RPMI8226 (cell line): ENCODE measurements at regions not wholly inside any gene's neighbourhood (a gene's known extent, or its start where the extent isn't known, plus 50 kb on each side); places are given as distances from the start of the nearest gene placed in this dataset.
"Not testable (repeated sequence)": the region's sequence is repeated elsewhere in the genome, so short reads cannot be mapped to it uniquely, and the experiment has no call there.

ENCODE experiments used
- DNase-seq: peaks from one replicate; pipeline ENCODE4 v3.0.0-alpha.2; 2015

DNA sequence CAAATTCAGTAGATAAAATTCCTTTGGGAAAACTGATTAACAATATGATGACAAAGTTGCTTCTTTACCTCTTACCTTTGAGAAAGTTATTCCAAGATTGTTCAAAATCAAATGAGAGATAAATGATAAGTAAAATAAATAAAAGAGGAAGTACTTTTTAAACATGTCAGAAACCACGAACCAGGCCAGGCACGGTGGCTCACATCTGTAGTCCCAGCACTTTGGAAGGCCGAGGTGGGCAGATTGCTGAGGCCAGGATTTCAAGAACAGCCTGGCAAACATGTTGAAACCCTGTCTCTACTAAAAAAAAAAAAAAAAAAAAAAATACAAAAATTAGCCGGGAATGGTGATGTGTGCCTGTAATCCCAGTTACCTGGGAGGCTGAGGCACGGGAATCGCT, 296.6 kb downstream of the HGF start:
- peak; percentile 40 for DNase-seq

DNA sequence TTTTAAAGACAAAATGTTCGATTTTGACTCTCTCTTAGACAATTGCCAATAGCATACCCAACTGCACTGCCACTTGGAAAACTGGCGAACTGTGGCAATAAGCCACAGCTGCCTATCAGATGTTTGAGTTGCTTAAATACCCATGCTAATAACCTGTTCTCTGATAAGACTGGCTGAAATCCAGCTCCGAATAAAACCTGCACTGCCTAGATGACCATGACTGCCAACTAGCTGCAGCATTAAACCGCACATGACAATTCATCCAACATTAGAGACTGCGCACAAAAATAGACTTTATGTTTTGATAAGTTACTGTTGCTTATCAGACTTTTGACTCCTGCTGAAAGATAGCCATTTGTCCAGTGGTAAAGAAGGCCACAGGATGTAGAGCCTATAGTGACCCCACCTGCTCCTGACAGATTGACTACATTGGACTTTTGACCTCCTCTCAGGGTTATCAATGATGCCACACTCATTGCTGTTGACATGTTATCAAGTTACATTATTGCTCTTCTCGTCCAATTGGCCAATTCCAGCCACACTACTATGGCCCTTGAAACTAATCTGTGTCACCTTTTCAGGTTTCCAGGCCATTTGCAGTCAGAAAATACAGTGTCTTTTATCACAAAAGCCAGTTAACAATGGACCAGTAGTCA, 299.0 kb downstream of the HGF start:
- DNase-seq: no peak

DNA sequence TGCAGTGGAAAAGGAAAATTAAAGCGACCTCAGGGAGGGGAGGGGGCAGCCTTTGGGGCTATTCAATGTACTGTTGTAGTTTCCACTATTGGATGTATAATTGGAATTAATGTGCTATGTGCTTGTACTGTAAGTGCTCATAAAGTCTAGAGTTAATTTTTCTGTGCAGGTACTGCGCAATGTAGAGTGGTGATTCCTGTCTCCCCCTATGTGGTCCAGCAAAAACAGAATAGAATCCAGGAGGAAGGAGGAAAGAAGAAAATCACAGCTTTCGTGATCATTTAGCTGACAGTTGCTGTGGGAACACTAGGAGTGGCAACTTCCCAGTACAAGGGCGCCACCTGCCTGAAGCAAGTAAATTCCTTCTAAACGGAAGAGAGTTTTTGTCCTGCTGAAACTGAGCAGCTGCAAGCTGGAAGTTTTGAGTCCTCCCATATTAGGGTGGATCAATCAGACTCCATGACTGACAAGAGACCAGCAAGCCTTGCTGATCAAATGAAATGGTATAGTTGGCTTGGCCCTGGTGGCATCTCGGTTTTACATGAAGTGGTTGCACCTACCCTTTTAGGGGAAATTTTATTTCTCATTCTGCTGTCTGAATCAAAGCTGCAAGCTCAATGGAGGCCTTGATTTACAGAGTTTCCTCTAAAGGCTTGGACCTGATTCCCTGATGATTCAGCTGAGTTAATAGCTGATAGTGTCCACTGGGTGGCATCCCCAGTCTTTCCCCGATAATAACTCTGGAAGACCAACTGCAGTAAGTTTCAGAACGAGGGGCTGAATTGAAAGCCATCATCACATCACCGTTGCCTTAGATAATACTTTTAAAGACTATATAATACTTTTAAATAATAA, 299.8 kb downstream of the HGF start:
- peak; percentile 72 for DNase-seq

DNA sequence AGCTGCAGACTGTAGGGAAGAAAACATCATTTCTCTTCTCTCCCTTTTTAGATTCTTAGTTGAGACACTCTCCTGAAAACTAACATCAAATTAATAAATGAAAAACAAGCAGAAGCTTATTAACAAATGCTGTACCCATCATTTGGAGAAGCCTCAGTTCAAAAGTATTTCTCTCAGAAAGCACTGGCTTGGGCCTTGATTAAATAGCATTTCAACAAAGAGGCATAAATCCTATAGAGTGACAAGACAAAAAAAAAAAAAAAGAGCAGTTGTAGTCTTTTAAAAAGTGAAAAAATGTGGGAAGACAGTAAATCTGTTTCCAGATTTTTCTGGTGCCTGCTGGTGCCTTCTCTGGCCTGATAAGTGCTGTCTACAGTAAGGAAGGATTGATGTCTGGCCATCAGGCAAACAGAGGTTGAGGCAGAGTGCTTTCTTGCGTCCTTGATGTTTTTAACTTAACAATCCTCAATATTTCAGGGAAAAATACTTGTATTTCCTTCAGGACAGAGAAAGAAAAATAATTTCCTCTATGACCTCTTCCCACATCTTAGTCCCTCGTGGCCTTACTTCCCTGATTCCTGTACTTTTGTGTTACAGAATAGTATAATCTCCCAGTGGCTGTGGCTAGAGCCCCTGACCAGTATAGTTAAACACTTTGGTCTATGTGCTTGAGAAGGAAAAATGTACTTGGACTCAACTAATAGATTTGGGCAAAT, 300.5 kb downstream of the HGF start:
- no peak for DNase-seq

DNA sequence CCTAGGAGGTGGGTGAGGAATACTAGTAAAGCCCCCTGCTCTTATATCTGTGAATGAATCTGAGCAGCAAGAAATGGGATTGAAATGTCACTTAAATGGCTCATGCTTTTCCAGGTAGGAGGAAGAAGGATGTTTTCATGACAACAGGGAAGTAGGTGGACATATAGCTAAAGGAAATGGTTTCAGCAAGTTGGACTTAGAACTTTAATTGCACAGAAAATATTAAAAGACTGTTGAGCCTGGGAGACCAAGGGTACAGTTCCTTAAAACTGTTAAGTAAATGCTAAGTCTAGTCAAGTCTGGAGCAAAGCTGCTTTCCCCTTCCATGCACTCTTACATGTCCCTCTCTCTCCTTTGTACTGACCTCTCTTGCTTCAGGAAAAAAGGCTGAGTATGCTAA, 301.3 kb downstream of the HGF start:
- no peak for DNase-seq

DNA sequence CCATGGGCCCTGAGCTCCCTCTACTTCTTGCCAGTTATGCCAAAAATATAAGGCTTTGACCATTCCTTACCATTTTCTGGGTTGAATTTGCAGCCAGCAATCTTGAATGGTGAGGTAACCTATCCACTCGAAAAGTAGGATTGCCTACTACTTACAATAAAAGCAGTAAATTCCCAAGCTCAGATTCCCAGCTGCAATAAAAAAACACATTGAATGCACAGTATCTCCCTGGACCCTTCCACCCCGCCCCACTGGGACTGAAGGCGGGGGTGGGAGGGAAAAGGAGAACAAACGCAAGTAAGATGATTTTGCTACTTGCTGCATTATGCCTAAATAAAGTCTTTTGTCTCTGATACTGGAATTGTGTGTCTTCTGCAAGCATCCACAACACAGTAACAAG, 301.9 kb downstream of the HGF start:
- no peak for DNase-seq

DNA sequence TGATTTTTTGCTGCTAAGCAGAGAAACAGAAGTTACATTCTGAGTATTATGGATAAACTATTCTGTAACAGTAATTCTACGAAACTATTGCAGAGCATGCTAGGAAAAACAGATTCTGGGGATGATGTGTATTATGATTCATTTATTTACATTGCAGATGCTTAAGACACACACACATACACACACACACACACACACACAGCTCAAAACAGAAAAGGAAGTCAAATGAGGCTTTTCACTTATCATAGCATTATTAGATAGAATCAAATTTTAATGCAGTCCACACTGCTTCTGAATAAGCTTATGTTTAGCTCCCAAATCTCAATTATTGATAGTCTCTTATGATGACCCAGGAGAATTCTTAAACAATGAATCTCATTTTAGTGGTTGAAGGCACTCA, 307.2 kb downstream of the HGF start:
- no peak for DNase-seq

DNA sequence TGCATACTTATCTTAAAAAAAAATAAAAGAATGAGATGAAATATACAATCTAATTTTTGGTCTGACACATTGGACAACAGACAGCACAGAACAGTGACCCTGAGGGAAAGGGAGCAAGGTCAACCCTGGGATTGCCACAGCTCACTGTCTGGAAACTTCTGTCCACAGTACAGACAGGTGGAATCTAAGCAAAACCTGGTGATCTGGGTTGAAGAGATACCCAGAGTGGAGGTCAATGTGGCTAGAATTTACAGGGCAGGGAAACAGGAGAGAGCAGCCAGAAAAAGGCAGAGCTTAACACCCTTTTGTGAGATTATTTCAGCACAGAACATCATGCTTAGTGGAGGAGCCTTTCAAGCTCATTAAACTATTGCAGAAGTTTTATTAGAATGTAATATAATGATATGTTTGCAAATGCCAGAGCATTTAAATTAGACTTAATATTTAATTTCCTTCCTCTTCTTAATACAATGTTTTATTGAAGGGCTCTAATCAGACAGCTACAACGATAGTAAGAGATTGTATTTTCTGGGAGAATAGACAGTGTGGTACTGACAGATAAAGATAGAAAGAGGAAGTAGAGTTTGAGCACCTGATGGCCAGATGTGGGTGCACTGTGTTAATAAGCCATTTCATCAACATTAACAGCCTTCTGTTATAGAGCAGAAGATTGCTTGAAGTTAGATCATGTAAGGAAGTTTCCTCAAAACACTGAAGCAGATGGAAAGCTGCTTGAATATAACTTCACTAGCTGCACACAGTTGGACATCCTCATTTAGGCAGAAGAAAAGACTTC, 309.4 kb downstream of the HGF start:
- peak; percentile 77 for DNase-seq

DNA sequence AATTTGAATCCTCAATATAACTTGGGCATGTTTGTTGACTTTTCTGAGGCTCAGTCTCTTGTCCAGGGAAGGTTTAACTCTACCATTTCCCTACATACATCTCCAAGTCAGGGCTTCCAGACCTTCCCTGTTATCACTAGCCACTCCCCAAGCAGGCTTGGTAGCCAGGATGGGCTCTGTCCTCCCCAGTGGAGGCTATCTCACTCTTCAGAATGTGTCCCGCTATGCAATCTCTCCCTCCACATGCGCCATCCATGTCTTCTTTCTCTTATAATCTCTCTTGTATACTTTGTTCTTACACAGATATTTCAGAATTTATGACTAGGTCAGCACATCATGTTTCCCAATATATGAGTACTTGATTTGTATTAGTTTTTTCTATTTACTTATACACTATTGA, 310.4 kb downstream of the HGF start:
- DNase-seq: no peak

DNA sequence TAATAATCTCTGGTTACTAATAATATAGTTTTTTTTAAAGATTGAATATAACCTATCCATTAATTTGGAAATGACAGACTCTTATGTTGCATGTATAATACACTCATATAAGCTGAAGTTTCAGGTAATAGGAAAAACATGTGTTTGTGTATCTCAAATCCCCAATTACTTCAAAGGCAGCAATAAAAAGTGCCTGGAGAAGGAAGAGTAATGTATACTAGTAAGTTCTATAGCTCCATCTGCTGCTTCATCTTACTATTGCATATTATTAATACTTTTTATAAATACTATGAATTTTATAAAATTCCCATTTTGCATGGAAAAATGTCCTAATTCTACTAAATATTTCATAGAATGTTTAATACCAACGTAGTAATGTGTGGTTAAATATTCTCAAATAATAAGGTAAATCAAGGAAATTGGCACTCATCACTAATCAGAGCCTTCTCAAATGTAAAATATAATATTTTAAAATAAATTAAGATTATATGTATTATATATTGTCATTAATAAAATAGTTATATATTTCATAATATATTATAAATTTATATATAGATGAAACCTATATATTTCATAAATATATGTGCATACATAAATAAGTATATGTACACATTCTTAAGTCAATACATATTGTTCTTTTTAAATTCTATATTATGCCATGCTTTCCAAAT, 311.9 kb downstream of the HGF start:
- DNase-seq: peak; percentile 29

DNA sequence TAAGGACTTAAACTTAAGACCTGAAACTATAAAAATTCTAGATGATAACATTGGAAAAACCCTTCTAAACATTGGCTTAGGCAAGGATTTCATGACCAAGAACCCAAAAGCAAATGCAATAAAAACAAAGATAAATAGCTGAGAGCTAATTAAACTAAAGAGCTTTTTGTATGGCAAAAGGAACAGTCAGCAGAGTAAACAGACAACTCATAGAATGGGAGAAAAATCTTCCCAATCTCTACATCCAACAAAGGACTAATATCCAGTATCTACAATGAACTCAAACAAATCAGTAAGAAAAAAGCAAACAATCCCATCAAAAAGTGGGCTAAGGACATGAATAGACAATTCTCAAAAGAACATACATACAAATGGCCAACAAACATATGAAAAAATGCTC, 316.1 kb downstream of the HGF start:
- not testable (repeated sequence) for DNase-seq

DNA sequence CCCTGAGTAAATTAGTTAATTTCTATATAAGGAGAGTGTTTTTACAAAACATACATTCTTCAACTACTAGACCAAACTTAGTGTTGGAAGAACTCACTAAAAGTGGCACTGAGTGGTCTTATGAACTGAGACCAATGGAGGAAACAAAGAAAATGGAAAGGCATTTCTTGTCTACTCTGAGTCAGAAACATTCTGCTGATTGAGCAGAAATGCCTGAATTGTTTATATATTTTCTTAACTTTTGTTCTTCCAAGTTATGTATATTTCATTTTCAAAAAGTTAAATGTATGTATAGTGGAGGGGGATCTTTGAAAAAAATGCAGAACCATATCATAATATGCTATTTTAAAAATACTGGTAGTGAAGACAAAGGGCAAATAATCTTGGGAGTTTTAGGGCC, 320.7 kb downstream of the HGF start:
- no peak for DNase-seq

DNA sequence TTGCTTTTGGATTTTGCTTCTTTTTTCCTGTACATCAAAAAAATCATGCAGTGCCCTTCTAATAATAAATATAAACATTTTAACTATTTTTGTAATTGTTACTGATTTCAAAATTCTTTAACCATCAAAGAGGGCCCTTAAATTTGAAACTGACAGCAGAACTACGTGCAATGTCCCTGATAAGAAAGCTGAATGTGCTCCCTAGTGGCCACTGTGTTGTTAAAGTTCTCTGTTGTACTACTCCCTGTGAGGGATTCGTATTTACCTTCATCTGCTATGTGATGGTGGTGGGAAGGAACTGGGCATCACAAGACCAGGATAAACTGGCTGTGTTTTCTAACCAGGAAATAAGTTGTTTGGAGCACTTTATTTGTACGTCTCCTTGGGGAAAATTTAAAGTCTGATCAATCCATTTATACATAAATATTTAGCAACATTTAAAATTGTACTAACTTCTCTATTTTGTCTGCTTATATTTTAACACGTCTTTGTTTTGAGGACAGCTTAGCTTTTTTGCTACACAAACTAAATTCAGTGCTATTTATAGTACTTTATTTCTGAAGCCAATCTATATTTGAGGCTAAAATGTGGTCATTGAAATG, 322.4 kb downstream of the HGF start:
- peak; percentile 46 for DNase-seq

DNA sequence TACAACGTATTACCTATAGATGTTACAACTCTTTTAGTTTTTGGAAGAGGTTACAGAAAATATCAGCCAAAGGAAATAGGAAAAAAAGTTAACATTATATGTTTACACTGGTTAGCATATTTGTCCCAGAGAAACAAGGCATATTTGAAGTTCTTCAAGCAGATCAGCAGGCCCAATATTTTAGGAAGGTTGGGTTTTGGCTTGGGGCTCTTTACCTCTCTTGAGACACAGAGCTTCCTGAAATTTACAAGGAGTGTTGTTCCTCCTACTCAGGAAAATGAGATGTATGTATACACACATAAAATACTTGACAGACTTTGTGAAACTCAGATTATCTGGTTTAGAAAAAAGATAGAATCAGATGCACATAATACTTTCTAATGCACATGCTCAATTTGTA, 323.6 kb downstream of the HGF start:
- DNase-seq: no peak

DNA sequence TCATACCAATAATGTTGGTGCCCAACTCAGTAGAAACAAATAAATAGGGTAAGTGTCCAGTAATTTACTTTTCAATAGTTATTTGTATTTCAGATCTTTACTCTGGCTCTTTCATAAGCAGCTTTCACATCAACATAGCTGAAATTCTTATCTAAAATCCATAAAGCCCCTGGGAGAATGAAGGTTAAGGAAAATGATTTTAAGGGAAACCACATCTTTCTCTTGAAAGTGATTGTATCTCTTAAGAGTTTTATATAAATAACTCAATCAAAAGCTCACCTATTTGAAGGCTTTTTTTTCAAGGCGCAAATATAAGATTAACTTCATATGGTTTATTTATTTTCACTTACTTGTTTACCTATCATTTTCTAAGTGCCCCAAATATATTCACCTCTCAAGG, 324.4 kb downstream of the HGF start:
- no peak for DNase-seq

DNA sequence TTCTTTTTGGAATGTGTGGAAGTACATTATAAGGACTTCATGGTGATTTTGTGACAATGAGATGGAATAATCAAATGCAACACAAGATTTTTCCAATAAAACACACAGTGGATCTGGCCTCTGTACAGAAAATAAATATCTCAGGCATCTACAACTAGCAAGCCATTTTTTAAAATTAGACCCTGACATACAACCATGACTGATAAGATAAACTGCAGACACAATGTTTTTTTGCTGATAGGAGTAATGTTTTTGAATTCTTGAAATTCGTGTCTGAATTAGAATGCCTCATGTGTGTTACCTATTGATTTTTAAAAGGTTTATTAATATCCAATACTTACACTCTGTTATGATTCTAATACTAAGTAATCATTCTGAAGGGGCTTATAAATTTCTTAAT, 328.1 kb downstream of the HGF start:
- no peak for DNase-seq

DNA sequence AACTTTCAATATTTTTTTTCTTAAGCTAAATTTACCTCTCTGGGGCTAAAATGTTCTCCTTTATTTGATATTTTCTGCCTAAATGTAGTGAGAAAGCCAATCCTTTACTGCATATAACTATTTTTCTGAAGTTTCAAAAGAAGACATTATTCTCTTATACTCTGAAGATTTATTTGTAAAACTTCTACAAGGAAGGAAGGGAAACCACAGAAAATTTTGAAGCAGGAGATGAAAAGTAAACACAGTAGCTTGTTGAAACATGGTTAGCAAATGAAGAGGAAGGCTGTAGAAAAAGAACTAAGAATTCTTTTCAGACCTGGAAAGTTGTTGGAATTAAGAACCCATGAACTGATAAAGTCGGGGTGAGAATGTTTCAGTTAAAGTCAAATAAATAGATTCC, 330.3 kb downstream of the HGF start:
- DNase-seq: no peak

DNA sequence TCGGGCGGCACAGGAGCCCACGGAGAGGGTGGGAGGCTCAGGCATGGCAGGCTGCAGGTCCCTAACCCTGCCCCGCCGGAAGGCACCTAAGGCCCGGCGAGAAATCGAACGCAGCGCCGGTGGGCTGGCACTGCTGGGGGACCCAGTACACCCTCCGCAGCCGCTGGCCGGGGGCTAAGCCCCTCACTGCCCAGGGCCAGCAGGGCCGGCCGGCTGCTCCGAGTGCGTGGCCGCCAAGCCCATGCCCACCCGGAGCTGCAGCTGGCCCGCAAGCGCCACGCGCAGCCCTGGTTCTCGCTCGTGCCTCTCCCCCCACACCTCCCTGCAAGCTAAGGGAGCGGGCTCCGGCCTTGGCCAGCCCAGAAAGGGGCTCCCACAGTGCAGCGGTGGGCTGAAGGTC, 332.7 kb downstream of the HGF start:
- not testable (repeated sequence) for DNase-seq

DNA sequence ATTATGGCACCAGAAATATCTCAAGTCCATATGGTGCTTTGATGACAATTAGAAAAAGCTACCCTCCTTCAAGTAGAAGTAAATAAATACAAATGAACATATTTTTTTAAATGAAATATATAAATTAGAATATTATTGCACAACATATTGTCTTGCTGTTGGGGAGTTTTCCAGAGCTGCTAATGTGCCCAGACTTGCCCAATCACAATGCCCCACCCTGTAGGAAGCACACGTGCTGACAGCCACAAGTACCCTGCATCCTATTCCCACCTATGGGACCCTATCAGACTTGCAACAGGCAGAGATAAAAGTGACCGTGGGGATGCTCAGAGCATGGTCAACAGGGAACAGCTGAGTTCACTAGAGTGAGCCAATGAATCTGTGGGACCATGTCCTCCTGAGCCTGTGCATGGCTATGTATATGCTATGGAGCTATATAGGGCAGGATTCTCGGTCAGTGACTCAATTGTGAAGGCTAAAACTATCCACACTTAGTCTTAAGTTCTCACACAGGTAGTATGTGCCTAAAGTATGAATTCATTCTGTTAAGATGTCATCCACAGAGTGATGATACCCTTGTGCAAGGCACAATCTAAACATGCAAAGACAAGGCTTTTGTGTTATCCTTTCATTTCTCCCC, 336.0 kb downstream of the HGF start:
- DNase-seq: no peak

DNA sequence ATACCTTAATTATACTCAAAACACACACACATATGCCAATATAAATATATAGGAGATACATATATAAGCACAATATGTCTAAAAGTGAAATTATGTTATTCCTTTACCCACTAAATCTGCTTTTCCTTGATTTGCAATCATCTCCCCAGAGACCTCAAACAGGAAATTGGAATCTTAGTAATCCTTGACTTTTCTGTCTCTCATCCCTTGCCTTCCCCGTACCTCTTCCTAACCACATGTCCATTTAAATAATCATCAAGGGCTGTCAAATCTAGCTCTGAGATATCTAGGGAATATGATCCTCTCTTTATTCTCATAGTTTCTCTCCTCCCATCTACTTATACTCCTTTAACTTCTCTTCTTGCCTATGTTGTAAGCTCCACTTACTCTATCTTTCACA, 336.6 kb downstream of the HGF start:
- no peak for DNase-seq

DNA sequence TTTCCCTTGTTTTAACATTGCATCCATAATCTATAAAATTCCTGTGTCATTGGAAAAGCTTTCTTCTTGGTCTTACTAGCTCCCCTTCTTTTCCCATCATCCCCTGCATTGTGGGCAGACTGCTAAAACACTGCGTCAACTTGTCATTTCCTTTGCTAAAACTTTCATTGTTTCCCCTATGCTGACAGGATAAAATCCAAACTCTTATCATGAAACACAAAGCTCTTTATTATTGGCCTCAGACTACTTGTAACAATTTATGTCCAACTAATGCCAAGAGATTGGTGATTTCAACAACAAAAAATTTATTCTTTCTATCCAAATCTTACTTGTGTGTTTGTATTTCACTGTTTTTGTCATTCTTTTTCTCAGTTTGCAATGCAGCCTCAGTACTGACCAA, 339.1 kb downstream of the HGF start:
- no peak for DNase-seq

DNA sequence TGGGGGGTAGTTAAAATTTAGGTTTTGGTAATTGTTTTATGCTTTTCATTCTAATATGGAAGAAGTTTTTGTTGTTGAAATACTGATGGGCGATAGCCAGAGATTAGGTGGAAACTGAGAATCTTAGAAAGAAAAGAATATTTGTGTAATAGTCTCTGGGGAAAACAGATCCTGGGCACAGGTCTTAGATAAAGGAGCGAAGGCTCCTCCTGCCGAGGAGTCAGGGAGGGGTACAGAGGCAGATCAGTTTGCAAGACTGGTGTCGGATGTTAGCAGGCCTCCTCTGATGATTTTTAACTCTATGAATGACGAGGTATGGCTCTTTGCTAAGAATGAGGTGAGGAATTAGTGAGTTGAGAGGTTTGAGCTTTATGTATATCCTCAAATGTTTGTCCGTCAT, 339.7 kb downstream of the HGF start:
- DNase-seq: no peak
